Skeletal muscle cell (primary cell): ENCODE measurements at regions not wholly inside any gene's neighbourhood (a gene's known extent, or its start where the extent isn't known, plus 50 kb on each side); places are given as distances from the start of the nearest gene placed in this dataset.

Source experiments
- DNase-seq: peaks from one replicate; pipeline ENCODE4 v3.0.0-alpha.2; 2010; ENCODE audit warnings: low read depth
- H3K4me3 ChIP-seq: 2 replicates; pipeline ENCODE4 v1.5.1; 2011; ENCODE audit warnings: low read depth, mild to moderate bottlenecking, control low read depth, low read length, moderate library complexity

- H3K4me3 ChIP-seq = no peak overlapping the region
- no peak for DNase-seq
These were observed 598.1 kb upstream of the FAT1 start for GRCh38 chr4:187321711-187322110.

- no peak for DNase-seq
- no peak overlapping the region for H3K4me3 ChIP-seq
These were observed 608.5 kb upstream of the FAT1 start for GRCh38 chr4:187332141-187332540.

- no peak overlapping the region for H3K4me3 ChIP-seq
- DNase-seq = no peak
These were observed 609.5 kb upstream of the FAT1 start for GRCh38 chr4:187333151-187333550.

GRCh38 chr4:187335339-187335738 lies 611.7 kb upstream of the FAT1 start:
- DNase-seq = no peak
- no peak overlapping the region for H3K4me3 ChIP-seq

- H3K4me3 ChIP-seq = no peak overlapping the region
- no peak for DNase-seq
These were observed 631.1 kb upstream of the FAT1 start for GRCh38 chr4:187354740-187355139.

GRCh38 chr4:187357045-187357643 lies 633.5 kb upstream of the FAT1 start:
- no peak for DNase-seq

GRCh38 chr4:187357821-187358220 lies 634.2 kb upstream of the FAT1 start:
- no peak overlapping the region for H3K4me3 ChIP-seq
- DNase-seq = no peak

More at GRCh38 chr4:187357045-187357643, 633.5 kb upstream of the FAT1 start:
- H3K4me3 ChIP-seq = no peak overlapping the region

GRCh38 chr4:187362937-187363857 lies 632.4 kb upstream of the ZFP42 start:
- H3K4me3 ChIP-seq = no peak overlapping the region
- DNase-seq = no peak

- H3K4me3 ChIP-seq = no peak overlapping the region
- no peak for DNase-seq
These were observed 631.2 kb upstream of the ZFP42 start for GRCh38 chr4:187364401-187364800.

- no peak for DNase-seq
These were observed 630.7 kb upstream of the ZFP42 start for GRCh38 chr4:187364851-187365250.

GRCh38 chr4:187366530-187366929 lies 629.0 kb upstream of the ZFP42 start:
- H3K4me3 ChIP-seq = no peak overlapping the region
- DNase-seq = no peak

More at GRCh38 chr4:187364851-187365250, 630.7 kb upstream of the ZFP42 start:
- H3K4me3 ChIP-seq = no peak overlapping the region

- no peak for DNase-seq
- H3K4me3 ChIP-seq = no peak overlapping the region
These were observed 624.7 kb upstream of the ZFP42 start for GRCh38 chr4:187370918-187371317.

GRCh38 chr4:187378441-187378840 lies 617.1 kb upstream of the ZFP42 start:
- H3K4me3 ChIP-seq = no peak overlapping the region
- DNase-seq = no peak

GRCh38 chr4:187380181-187380581 lies 615.4 kb upstream of the ZFP42 start:
- no peak overlapping the region for H3K4me3 ChIP-seq
- no peak for DNase-seq

- H3K4me3 ChIP-seq = no peak overlapping the region
- no peak for DNase-seq
These were observed 612.4 kb upstream of the ZFP42 start for GRCh38 chr4:187383181-187383580.

GRCh38 chr4:187387739-187388138 lies 607.8 kb upstream of the ZFP42 start:
- H3K4me3 ChIP-seq = no peak overlapping the region
- DNase-seq = no peak

GRCh38 chr4:187389420-187389819 lies 606.2 kb upstream of the ZFP42 start:
- H3K4me3 ChIP-seq = no peak overlapping the region
- DNase-seq = no peak

- DNase-seq = no peak
- H3K4me3 ChIP-seq = no peak overlapping the region
These were observed 604.9 kb upstream of the ZFP42 start for GRCh38 chr4:187390646-187391045.

- no peak for DNase-seq
- H3K4me3 ChIP-seq = no peak overlapping the region
These were observed 601.8 kb upstream of the ZFP42 start for GRCh38 chr4:187393531-187394344.

GRCh38 chr4:187396106-187396505 lies 599.5 kb upstream of the ZFP42 start:
- H3K4me3 ChIP-seq = no peak overlapping the region
- DNase-seq = no peak
